CD8-positive, alpha-beta memory T cell (primary cell): ENCODE measurements at regions not wholly inside any gene's neighbourhood (a gene's known extent, or its start where the extent isn't known, plus 50 kb on each side); places are given as distances from the start of the nearest gene placed in this dataset.

ENCODE experiments used
- CTCF ChIA-PET: fragments of 350-600 bp; sonication (Branson Sonifier 250); formaldehyde crosslinking; loops from one replicate; lab custom pipeline; 2021; ENCODE audit warnings: antibody characterized with exemption; lab: Charles Lee
- POLR2A ChIA-PET: fragments of 350-600 bp; sonication (Branson Sonifier 250); formaldehyde crosslinking; loops from one replicate; lab custom pipeline; 2021; ENCODE audit warnings: antibody characterized with exemption; lab: Charles Lee
- DNase-seq, 5 donors: peaks; one replicate each; pipeline versions ENCODE4 v3.0.0 to v3.0.0-alpha.2; 2020 to 2022; ENCODE audit warnings: mixed read lengths in 1 of 5
- H3K27ac ChIP-seq: one replicate; pipeline ENCODE4 v1.7.0; 2013; ENCODE audit warnings: low read depth, mild to moderate bottlenecking, low read length, moderate library complexity
- H3K27me3 ChIP-seq: 2 replicates; pipeline ENCODE4 v1.7.0; 2013; ENCODE audit warnings: low read length, mild to moderate bottlenecking; ENCODE audit not compliant: insufficient read depth, poor library complexity, severe bottlenecking
- H3K36me3 ChIP-seq: 2 replicates; pipeline ENCODE4 v1.7.0; 2013; ENCODE audit warnings: mild to moderate bottlenecking, low read length, moderate library complexity; ENCODE audit not compliant: insufficient read depth
- H3K4me1 ChIP-seq: 2 replicates; pipeline ENCODE4 v1.7.0; 2013; ENCODE audit warnings: mild to moderate bottlenecking, low read length, moderate library complexity; ENCODE audit not compliant: insufficient read depth
- H3K4me3 ChIP-seq: 2 replicates; pipeline ENCODE4 v1.7.0; 2013; ENCODE audit warnings: mild to moderate bottlenecking, low read length
- H3K9me3 ChIP-seq: 2 replicates; pipeline ENCODE4 v1.7.0; 2013; ENCODE audit warnings: mild to moderate bottlenecking, low read length
- H3K27ac Mint-ChIP-seq, 8 donors: one replicate each; pipeline ENCODE4 v1.8.0; 2020 to 2021; ENCODE audit warnings: mixed read lengths in 8 of 8, mild to moderate bottlenecking in 6 of 8, inconsistent platforms in 3 of 8, moderate library complexity in 3 of 8
- H3K27me3 Mint-ChIP-seq, 2 donors: one replicate each; pipeline ENCODE4 v1.8.0; 2020 to 2021; ENCODE audit warnings: mixed read lengths in 2 of 2, mild to moderate bottlenecking in 1 of 2, moderate library complexity in 1 of 2
- H3K36me3 Mint-ChIP-seq, 3 donors: one replicate each; pipeline ENCODE4 v1.8.0; 2020 to 2021; ENCODE audit warnings: mixed read lengths in 3 of 3, inconsistent platforms in 1 of 3, mild to moderate bottlenecking in 1 of 3
- H3K4me1 Mint-ChIP-seq, 3 donors: one replicate each; pipeline ENCODE4 v1.8.0; 2020 to 2021; ENCODE audit warnings: mixed read lengths in 3 of 3, inconsistent platforms in 1 of 3, mild to moderate bottlenecking in 1 of 3
- H3K4me3 Mint-ChIP-seq, 7 donors: one replicate each; pipeline ENCODE4 v1.8.0; 2020 to 2021; ENCODE audit warnings: mixed read lengths in 7 of 7, mild to moderate bottlenecking in 6 of 7, moderate library complexity in 4 of 7, inconsistent platforms in 2 of 7
- H3K9me3 Mint-ChIP-seq, 5 donors: one replicate each; pipeline ENCODE4 v1.8.0; 2020 to 2022; ENCODE audit warnings: mixed read lengths in 5 of 5, mild to moderate bottlenecking in 3 of 5, moderate library complexity in 2 of 5, inconsistent platforms in 1 of 5

DNA sequence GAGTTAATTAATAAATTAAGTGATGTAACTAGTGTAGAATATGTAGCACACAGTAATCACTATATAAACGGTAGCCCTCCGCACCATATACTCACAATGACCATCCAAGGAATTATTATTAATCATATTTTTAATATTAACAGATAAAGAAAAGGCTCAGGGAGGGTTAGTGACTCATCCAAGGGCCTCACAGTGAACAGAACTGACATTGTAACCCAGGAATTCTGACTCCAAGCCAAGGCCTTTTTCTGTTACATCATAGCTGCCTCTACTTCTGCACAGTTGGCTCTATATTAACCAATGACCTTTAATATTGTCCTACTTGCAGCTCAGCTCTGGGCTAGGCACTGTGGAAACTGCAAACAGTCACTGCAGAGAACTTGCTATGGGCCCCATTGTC is 117.5 kb upstream of the SIRPG start:
- Histone ChIP-seq H3K9me3 (no peaks in the 10 kb centered on the region), H3K27ac (no peak overlapping the region), H3K4me1 (peaks cover 9% of the 10 kb centered on the region), H3K4me3 (no peak overlapping the region), H3K36me3 (no peaks in the 10 kb centered on the region), H3K27me3 (no peaks in the 10 kb centered on the region)
- Mint-ChIP-seq H3K36me3 (no peaks in the 10 kb centered on the region), H3K4me3 (peak overlapping the region in 1 of 7 donors; percentile 20), H3K27ac (no peak overlapping the region), H3K4me1 (peaks cover 15 to 17% (median 16%) of the 10 kb centered on the region in 3 donors), H3K9me3 (no peaks in the 10 kb centered on the region), H3K27me3 (peaks cover 1 to 4% of the 10 kb centered on the region in 2 donors)
- ChIA-PET CTCF (interaction anchor here (2.6 kb wide), 1 partner anchor 267 kb away, joined by 18 read pairs; no protein-coding TSS in a partner anchor), POLR2A (no interaction called here)
- no peak for DNase-seq

DNA sequence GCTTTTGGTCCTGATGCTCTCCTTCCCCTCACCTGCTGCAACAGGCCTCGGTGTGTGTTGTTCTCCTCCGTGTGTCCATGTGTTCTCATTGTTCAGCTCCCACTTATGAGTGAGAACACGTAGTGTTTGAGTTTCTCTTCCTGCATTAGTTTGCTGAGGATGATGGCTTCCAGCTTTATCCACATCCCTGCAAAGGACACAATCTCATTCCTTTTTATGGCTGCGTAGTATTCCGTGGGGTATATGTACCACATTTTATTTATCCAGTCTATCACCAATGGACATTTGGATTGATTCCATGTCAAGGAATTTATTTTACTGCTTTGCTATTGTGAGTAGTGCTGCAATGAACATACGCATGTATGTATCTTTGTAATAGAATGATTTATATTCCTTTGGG is 116.9 kb upstream of the SIRPG start:
- ChIA-PET CTCF (no interaction called here), POLR2A (no interaction called here)
- no peak for DNase-seq
- no peak overlapping the region for H3K27ac Mint-ChIP-seq
- Histone ChIP-seq H3K27ac (no peak overlapping the region), H3K27me3 (no peaks in the 10 kb centered on the region), H3K36me3 (no peaks in the 10 kb centered on the region), H3K4me1 (peaks cover 9% of the 10 kb centered on the region), H3K9me3 (no peaks in the 10 kb centered on the region), H3K4me3 (no peak overlapping the region)
- H3K36me3 Mint-ChIP-seq = no peaks in the 10 kb centered on the region
- no peaks in the 10 kb centered on the region for H3K9me3 Mint-ChIP-seq
- H3K4me1 Mint-ChIP-seq = peaks cover 15 to 17% (median 16%) of the 10 kb centered on the region in 3 donors
- no peak overlapping the region for H3K4me3 Mint-ChIP-seq
- peaks cover 0 to 1% of the 10 kb centered on the region in 2 donors for H3K27me3 Mint-ChIP-seq

DNA sequence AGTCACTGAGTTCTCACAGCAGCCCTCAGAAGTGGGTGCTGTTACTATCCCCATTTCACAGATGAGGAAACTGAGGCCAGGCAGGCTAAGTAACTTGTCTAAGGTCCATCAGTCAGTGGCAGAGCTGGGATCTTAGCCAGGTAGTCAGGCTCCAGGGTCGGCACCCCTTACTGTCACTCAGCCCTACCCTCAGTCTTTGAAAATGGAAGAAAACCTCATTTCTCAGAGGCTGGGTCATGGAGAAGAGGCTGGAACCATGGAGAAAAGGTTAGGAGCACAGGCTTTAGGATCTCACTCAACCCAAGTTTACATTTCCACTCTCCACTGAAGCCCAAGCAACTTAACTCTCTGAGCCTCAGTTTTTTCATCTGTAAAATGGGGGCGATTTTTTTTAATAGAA is 116.2 kb upstream of the SIRPG start:
- H3K27me3 Mint-ChIP-seq = peaks cover 0 to 1% of the 10 kb centered on the region in 2 donors

GRCh38 chr20:1769491-1769890 is 111.9 kb upstream of the SIRPG start:
- ChIA-PET POLR2A (no interaction called here), CTCF (interaction anchor here (1.5 kb wide), 2 partner anchors 7 to 266 kb away, joined by 5 to 15 read pairs; no protein-coding TSS in a partner anchor)
- Histone ChIP-seq H3K4me1 (no peaks in the 10 kb centered on the region), H3K9me3 (no peaks in the 10 kb centered on the region), H3K36me3 (no peaks in the 10 kb centered on the region), H3K27ac (no peak overlapping the region), H3K4me3 (no peak overlapping the region), H3K27me3 (no peaks in the 10 kb centered on the region)
- Mint-ChIP-seq H3K36me3 (no peaks in the 10 kb centered on the region), H3K27ac (no peak overlapping the region), H3K27me3 (no peaks in the 10 kb centered on the region), H3K9me3 (no peaks in the 10 kb centered on the region), H3K4me1 (peaks cover under 1 to 2% (median 2%) of the 10 kb centered on the region in 3 donors), H3K4me3 (no peak overlapping the region)
- no peak for DNase-seq

More for the DNA sequence above, 116.2 kb upstream of the SIRPG start:
- CTCF ChIA-PET = no interaction called here
- POLR2A ChIA-PET = no interaction called here
- DNase-seq = no peak
- Mint-ChIP-seq H3K36me3 (no peaks in the 10 kb centered on the region), H3K27ac (no peak overlapping the region), H3K9me3 (no peaks in the 10 kb centered on the region), H3K4me3 (no peak overlapping the region), H3K4me1 (peaks cover 15 to 17% (median 16%) of the 10 kb centered on the region in 3 donors)
- Histone ChIP-seq H3K27me3 (no peaks in the 10 kb centered on the region), H3K9me3 (no peaks in the 10 kb centered on the region), H3K27ac (no peak overlapping the region), H3K36me3 (no peaks in the 10 kb centered on the region), H3K4me1 (peaks cover 9% of the 10 kb centered on the region), H3K4me3 (no peak overlapping the region)

GRCh38 chr20:1766731-1767130 is 109.2 kb upstream of the SIRPG start:
- no peaks in the 10 kb centered on the region for H3K9me3 Mint-ChIP-seq
- H3K27me3 ChIP-seq = no peaks in the 10 kb centered on the region
- no peaks in the 10 kb centered on the region for H3K36me3 Mint-ChIP-seq
- no peak for DNase-seq
- peaks cover 1 to 4% (median 4%) of the 10 kb centered on the region in 3 donors for H3K4me1 Mint-ChIP-seq
- no peak overlapping the region for H3K4me3 ChIP-seq
- no peak overlapping the region for H3K4me3 Mint-ChIP-seq
- H3K27ac Mint-ChIP-seq = no peak overlapping the region
- CTCF ChIA-PET = interaction anchor here (4.4 kb wide), 1 partner anchor 10 kb away, joined by 35 read pairs; no protein-coding TSS in a partner anchor
- no peak overlapping the region for H3K27ac ChIP-seq
- no peaks in the 10 kb centered on the region for H3K9me3 ChIP-seq
- POLR2A ChIA-PET = no interaction called here
- H3K36me3 ChIP-seq = no peaks in the 10 kb centered on the region
- no peaks in the 10 kb centered on the region for H3K4me1 ChIP-seq
- no peaks in the 10 kb centered on the region for H3K27me3 Mint-ChIP-seq

- Mint-ChIP-seq H3K27me3 (peaks cover 0 to 7% of the 10 kb centered on the region in 2 donors), H3K27ac (no peak overlapping the region)
Measured at GRCh38 chr20:1764136-1765033, 106.8 kb upstream of the SIRPG start.

GRCh38 chr20:1761598-1761997 is 104.0 kb upstream of the SIRPG start:
- H3K4me3 ChIP-seq = no peak overlapping the region
- no peaks in the 10 kb centered on the region for H3K9me3 ChIP-seq
- Mint-ChIP-seq H3K9me3 (no peaks in the 10 kb centered on the region), H3K27me3 (peaks cover 0 to 7% of the 10 kb centered on the region in 2 donors), H3K4me3 (no peak overlapping the region), H3K27ac (no peak overlapping the region), H3K4me1 (peaks cover 1 to 4% (median 4%) of the 10 kb centered on the region in 3 donors), H3K36me3 (no peaks in the 10 kb centered on the region)
- no peak overlapping the region for H3K27ac ChIP-seq
- no peaks in the 10 kb centered on the region for H3K4me1 ChIP-seq
- POLR2A ChIA-PET = no interaction called here
- no peaks in the 10 kb centered on the region for H3K27me3 ChIP-seq
- H3K36me3 ChIP-seq = no peaks in the 10 kb centered on the region
- CTCF ChIA-PET = interaction anchor here (1.6 kb wide), 1 partner anchor 15 kb away, joined by 8 read pairs; no protein-coding TSS in a partner anchor
- no peak for DNase-seq

More at GRCh38 chr20:1764136-1765033, 106.8 kb upstream of the SIRPG start:
- POLR2A ChIA-PET = no interaction called here
- Mint-ChIP-seq H3K36me3 (no peaks in the 10 kb centered on the region), H3K4me3 (no peak overlapping the region), H3K9me3 (no peaks in the 10 kb centered on the region), H3K4me1 (peaks cover 1 to 4% (median 4%) of the 10 kb centered on the region in 3 donors)
- H3K4me3 ChIP-seq = no peak overlapping the region
- H3K36me3 ChIP-seq = no peaks in the 10 kb centered on the region
- peak; percentile 10 to 62 (median 27) for DNase-seq
- H3K4me1 ChIP-seq = no peaks in the 10 kb centered on the region
- CTCF ChIA-PET = interaction anchor here (0.7 to 4.4 kb wide), 8 partner anchors 11 to 408 kb away, joined by 3 to 35 read pairs (median 4); no protein-coding TSS in a partner anchor
- no peaks in the 10 kb centered on the region for H3K9me3 ChIP-seq
- H3K27ac ChIP-seq = no peak overlapping the region
- H3K27me3 ChIP-seq = no peaks in the 10 kb centered on the region

DNA sequence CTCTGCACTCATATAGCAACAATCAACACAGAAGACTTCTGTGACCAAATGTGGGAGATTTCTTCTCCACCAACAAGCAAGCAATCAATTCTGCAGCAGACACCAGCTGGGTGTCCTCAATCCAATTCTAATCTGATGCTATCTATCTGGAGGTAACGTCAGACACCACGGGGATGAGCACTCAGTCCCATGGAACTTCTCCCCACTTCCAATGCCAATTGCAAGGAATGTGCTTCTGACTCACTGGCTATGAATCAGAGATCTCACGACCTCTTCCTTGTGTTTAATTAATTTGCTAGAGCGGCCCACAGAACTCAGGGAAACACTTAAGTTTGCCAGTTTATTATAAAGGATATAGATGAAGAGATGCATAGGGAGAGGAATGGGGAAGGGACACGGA is 103.5 kb upstream of the SIRPG start:
- peaks cover 1 to 4% (median 4%) of the 10 kb centered on the region in 3 donors for H3K4me1 Mint-ChIP-seq
- no peak overlapping the region for H3K27ac Mint-ChIP-seq
- no peaks in the 10 kb centered on the region for H3K9me3 Mint-ChIP-seq
- H3K36me3 Mint-ChIP-seq = no peaks in the 10 kb centered on the region
- Histone ChIP-seq H3K27me3 (no peaks in the 10 kb centered on the region), H3K27ac (no peak overlapping the region), H3K36me3 (no peaks in the 10 kb centered on the region), H3K4me3 (no peak overlapping the region), H3K4me1 (no peaks in the 10 kb centered on the region), H3K9me3 (no peaks in the 10 kb centered on the region)
- DNase-seq = no peak
- ChIA-PET CTCF (interaction anchor here (1.6 kb wide), 1 partner anchor 16 kb away, joined by 8 read pairs; no protein-coding TSS in a partner anchor), POLR2A (no interaction called here)
- H3K4me3 Mint-ChIP-seq = no peak overlapping the region
- peaks cover 0 to 7% of the 10 kb centered on the region in 2 donors for H3K27me3 Mint-ChIP-seq
